ENCODE measurements at regions not wholly inside any gene's neighbourhood (a gene's known extent, or its start where the extent isn't known, plus 50 kb on each side); places are given as distances from the start of the nearest gene placed in this dataset.

DNA sequence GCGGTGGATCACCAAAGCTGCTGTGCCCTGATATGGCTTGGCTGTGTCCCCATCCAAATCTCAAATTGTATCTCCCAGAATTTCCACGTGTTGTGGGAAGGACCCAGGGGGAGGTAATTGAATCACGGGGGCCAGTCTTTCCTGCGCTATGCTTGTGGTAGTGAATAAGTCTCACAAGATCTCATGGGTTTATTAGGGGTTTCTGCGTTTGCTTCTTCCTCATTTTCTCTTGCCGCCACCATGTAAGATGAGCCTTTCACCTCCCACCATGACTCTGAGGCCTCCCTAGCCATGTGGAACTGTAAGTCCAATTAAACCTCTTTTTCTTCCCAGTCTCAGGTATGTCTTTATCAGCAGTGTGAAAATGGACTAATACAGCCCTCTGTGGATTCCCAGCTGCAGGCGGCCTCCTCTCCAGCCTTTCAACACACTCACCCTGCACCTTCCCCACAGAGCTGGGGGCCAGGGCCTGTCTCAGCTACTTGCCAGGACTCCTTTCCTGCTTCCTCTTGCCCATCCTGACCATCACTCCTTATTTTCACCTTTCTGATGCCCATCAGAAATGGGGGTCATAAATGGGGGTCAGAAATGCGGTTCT lies 57.2 kb upstream of the TOMM7 start:
- FAIRE-seq: no peak
- dilution Hi-C loops (cut with MboI; ENCODE audit: extremely low pct_ligation_motif_present, low sequenced_read_pairs): no loop called here

DNA sequence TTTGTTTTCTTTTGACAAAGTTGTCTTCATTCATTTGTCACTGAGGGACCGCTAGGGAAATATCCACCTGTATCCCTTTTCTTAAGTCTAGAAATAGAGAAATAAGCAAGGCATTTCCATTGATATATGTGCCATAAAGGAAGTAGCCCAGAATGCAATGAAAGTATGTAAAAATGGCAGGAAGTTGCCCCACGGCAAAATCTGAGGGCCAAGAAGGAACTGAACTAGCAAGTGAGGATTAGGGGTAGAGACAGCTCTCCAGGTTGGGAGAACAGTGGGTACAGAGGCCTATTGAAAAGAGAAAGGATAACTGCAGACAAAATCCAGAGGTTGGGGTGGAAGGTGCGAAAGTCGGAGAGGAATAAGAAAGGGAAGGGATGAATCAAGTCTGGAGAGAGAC lies 56.6 kb upstream of the TOMM7 start:
- Histone ChIP-seq H3K9me1 (ENCODE audit: control insufficient read depth, extremely low read depth, insufficient read depth, low read length) (no peaks in the 10 kb centered on the region), H3K4me2 (ENCODE audit: control insufficient read depth, extremely low read depth, insufficient read depth, low read depth, low read length) (no peak overlapping the region), H3K9me3 (ENCODE audit: control insufficient read depth, low read depth, low read length) (no peaks in the 10 kb centered on the region), H3K4me3 (ENCODE audit: control insufficient read depth in 2 of 3, extremely low read depth in 1 of 3, insufficient read depth in 2 of 3, low read depth in 1 of 3, low read length in 3 of 3) (no peak overlapping the region), H3K9ac (ENCODE audit: control insufficient read depth, extremely low read depth, insufficient read depth, low read length) (no peak overlapping the region), H2AFZ (ENCODE audit: control insufficient read depth, low read length) (no peak overlapping the region), H3K4me1 (ENCODE audit: control insufficient read depth, extremely low read depth, insufficient read depth, low read length) (no peaks in the 10 kb centered on the region), H3K27ac (ENCODE audit: control insufficient read depth, insufficient read depth, low read length) (no peak overlapping the region), H4K20me1 (ENCODE audit: control insufficient read depth, extremely low read depth, insufficient read depth, low read length) (no peaks in the 10 kb centered on the region), H3K79me2 (ENCODE audit: control insufficient read depth, insufficient read depth, low read length) (no peaks in the 10 kb centered on the region), H3K36me3 (ENCODE audit: control insufficient read depth in 2 of 2, extremely low read depth in 1 of 2, insufficient read depth in 2 of 2, low read length in 2 of 2) (no peaks in the 10 kb centered on the region), H3K27me3 (ENCODE audit: control insufficient read depth, extremely low read depth, insufficient read depth, low read length) (no peaks in the 10 kb centered on the region)
- DNase-seq (ENCODE audit: low read depth, low spot score) (no peak), FAIRE-seq (no peak)
- TF ChIP-seq, protein P1, sequence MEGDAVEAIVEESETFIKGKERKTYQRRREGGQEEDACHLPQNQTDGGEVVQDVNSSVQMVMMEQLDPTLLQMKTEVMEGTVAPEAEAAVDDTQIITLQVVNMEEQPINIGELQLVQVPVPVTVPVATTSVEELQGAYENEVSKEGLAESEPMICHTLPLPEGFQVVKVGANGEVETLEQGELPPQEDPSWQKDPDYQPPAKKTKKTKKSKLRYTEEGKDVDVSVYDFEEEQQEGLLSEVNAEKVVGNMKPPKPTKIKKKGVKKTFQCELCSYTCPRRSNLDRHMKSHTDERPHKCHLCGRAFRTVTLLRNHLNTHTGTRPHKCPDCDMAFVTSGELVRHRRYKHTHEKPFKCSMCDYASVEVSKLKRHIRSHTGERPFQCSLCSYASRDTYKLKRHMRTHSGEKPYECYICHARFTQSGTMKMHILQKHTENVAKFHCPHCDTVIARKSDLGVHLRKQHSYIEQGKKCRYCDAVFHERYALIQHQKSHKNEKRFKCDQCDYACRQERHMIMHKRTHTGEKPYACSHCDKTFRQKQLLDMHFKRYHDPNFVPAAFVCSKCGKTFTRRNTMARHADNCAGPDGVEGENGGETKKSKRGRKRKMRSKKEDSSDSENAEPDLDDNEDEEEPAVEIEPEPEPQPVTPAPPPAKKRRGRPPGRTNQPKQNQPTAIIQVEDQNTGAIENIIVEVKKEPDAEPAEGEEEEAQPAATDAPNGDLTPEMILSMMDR (optimal IDR thresholded peaks at IDR 0.05 in 1 of 3, IDR thresholded peaks at IDR 0.05 in 1 of 3, conservative IDR thresholded peaks at IDR 0.05 in 1 of 3; ENCODE audit: extremely low read depth in 1 of 3, insufficient read depth in 2 of 3, low read length in 3 of 3): no peak
- TF ChIP-seq EZH2 (IDR thresholded peaks at IDR 0.05; ENCODE audit: low read length): no peak
- dilution Hi-C loops (cut with MboI; ENCODE audit: extremely low pct_ligation_motif_present, low sequenced_read_pairs): no loop called here

More for the DNA sequence above, 57.2 kb upstream of the TOMM7 start:
- H3K79me2 ChIP-seq (ENCODE audit: control insufficient read depth, insufficient read depth, low read length): no peaks in the 10 kb centered on the region
- H3K4me2 ChIP-seq (ENCODE audit: control insufficient read depth, extremely low read depth, insufficient read depth, low read depth, low read length): no peak overlapping the region
- peaks cover 0 to 4% of the 10 kb centered on the region in 2 experiments for H3K36me3 ChIP-seq (ENCODE audit: control insufficient read depth in 2 of 2, extremely low read depth in 1 of 2, insufficient read depth in 2 of 2, low read length in 2 of 2)
- no peak overlapping the region for H3K4me3 ChIP-seq (ENCODE audit: control insufficient read depth in 2 of 3, extremely low read depth in 1 of 3, insufficient read depth in 2 of 3, low read depth in 1 of 3, low read length in 3 of 3)
- H3K27ac ChIP-seq (ENCODE audit: control insufficient read depth, insufficient read depth, low read length): no peak overlapping the region
- H2AFZ ChIP-seq (ENCODE audit: control insufficient read depth, low read length): no peak overlapping the region
- no peaks in the 10 kb centered on the region for H3K9me3 ChIP-seq (ENCODE audit: control insufficient read depth, low read depth, low read length)
- TF ChIP-seq EZH2 (IDR thresholded peaks at IDR 0.05; ENCODE audit: low read length): no peak
- TF ChIP-seq, protein P1 (optimal IDR thresholded peaks at IDR 0.05 in 1 of 3, IDR thresholded peaks at IDR 0.05 in 1 of 3, conservative IDR thresholded peaks at IDR 0.05 in 1 of 3; ENCODE audit: extremely low read depth in 1 of 3, insufficient read depth in 2 of 3, low read length in 3 of 3): no peak
- no peak for DNase-seq (ENCODE audit: low read depth, low spot score)
- H3K27me3 ChIP-seq (ENCODE audit: control insufficient read depth, extremely low read depth, insufficient read depth, low read length): no peaks in the 10 kb centered on the region
- H3K9me1 ChIP-seq (ENCODE audit: control insufficient read depth, extremely low read depth, insufficient read depth, low read length): no peaks in the 10 kb centered on the region
- no peak overlapping the region for H3K9ac ChIP-seq (ENCODE audit: control insufficient read depth, extremely low read depth, insufficient read depth, low read length)
- no peaks in the 10 kb centered on the region for H4K20me1 ChIP-seq (ENCODE audit: control insufficient read depth, extremely low read depth, insufficient read depth, low read length)
- H3K4me1 ChIP-seq (ENCODE audit: control insufficient read depth, extremely low read depth, insufficient read depth, low read length): no peaks in the 10 kb centered on the region
